ENCODE measurements at regions not wholly inside any gene's neighbourhood (a gene's known extent, or its start where the extent isn't known, plus 50 kb on each side); places are given as distances from the start of the nearest gene placed in this dataset.
"Not testable (repeated sequence)": the region's sequence is repeated elsewhere in the genome, so short reads cannot be mapped to it uniquely, and the experiment has no call there.

GRCh38 chr16:88206006-88206405 lies 176.8 kb upstream of the ZNF469 start:
- H3K27ac ChIP-seq; H3K4me1 ChIP-seq (replicated peaks in 1 of 2); in situ Hi-C loops (cut with MboI; ENCODE audit: low pct_unique_long_range_greater_than_20kb in 2 of 9, low sequenced_read_pairs in 9 of 9, unreplicated experiment in 9 of 9); ATAC-seq (replicated peaks in 6 of 8); H3K4me3 ChIP-seq: not testable (repeated sequence)
- WGBS, 10 experiments = 80% methylated on average over 1 of the region's 16 CpGs; no CpG with 5 or more reads in 9 of the 10 experiments

GRCh38 chr16:88206516-88206915 lies 176.2 kb upstream of the ZNF469 start:
- WGBS, 10 experiments = 80% methylated on average over 2 of the region's 22 CpGs; no CpG with 5 or more reads in 9 of the 10 experiments
- ATAC-seq (replicated peaks in 6 of 8); H3K4me3 ChIP-seq; H3K4me1 ChIP-seq (replicated peaks in 1 of 2); in situ Hi-C loops (cut with MboI; ENCODE audit: low pct_unique_long_range_greater_than_20kb in 2 of 9, low sequenced_read_pairs in 9 of 9, unreplicated experiment in 9 of 9); H3K27ac ChIP-seq: not testable (repeated sequence)

- H3K27ac ChIP-seq = no peak overlapping the region
- no peaks in the 10 kb centered on the region for H3K4me1 ChIP-seq (replicated peaks in 1 of 2)
- in situ Hi-C loops (cut with MboI; ENCODE audit: low pct_unique_long_range_greater_than_20kb in 2 of 9, low sequenced_read_pairs in 9 of 9, unreplicated experiment in 9 of 9) = no loop called here
- no peak for ATAC-seq (replicated peaks in 6 of 8)
- H3K4me3 ChIP-seq = no peak overlapping the region
- WGBS, 10 experiments = 22 to 86% (median 73%) methylated on average over 1 to 5 of the region's 10 CpGs; no CpG with 5 or more reads in 4 of the 10 experiments
Measured at GRCh38 chr16:88208112-88208511, 174.6 kb upstream of the ZNF469 start.

- ATAC-seq (replicated peaks in 6 of 8); in situ Hi-C loops (cut with MboI; ENCODE audit: low pct_unique_long_range_greater_than_20kb in 2 of 9, low sequenced_read_pairs in 9 of 9, unreplicated experiment in 9 of 9): not testable (repeated sequence)
Measured at GRCh38 chr16:88208776-88209175, 174.0 kb upstream of the ZNF469 start.

GRCh38 chr16:88209579-88209978 lies 173.2 kb upstream of the ZNF469 start:
- H3K27ac ChIP-seq; in situ Hi-C loops (cut with MboI; ENCODE audit: low pct_unique_long_range_greater_than_20kb in 2 of 9, low sequenced_read_pairs in 9 of 9, unreplicated experiment in 9 of 9); ATAC-seq (replicated peaks in 6 of 8); H3K4me1 ChIP-seq (replicated peaks in 1 of 2); H3K4me3 ChIP-seq: not testable (repeated sequence)
- 0 to 83% (median 67%) methylated on average over 1 of the region's 1 CpG; no CpG with 5 or more reads in 5 of the 10 experiments for WGBS, 10 experiments

More at GRCh38 chr16:88208776-88209175, 174.0 kb upstream of the ZNF469 start:
- not testable (repeated sequence) for H3K4me3 ChIP-seq; H3K4me1 ChIP-seq (replicated peaks in 1 of 2); H3K27ac ChIP-seq
- no CpG with 5 or more reads among the region's 5 CpGs for whole genome bisulfite sequencing, 10 experiments

GRCh38 chr16:88213937-88214336 lies 168.8 kb upstream of the ZNF469 start:
- H3K4me3 ChIP-seq; H3K27ac ChIP-seq; ATAC-seq (replicated peaks in 6 of 8); H3K4me1 ChIP-seq (replicated peaks in 1 of 2); in situ Hi-C loops (cut with MboI; ENCODE audit: low pct_unique_long_range_greater_than_20kb in 2 of 9, low sequenced_read_pairs in 9 of 9, unreplicated experiment in 9 of 9): not testable (repeated sequence)
- no CpG with 5 or more reads among the region's 5 CpGs for WGBS, 10 experiments

- in situ Hi-C loops (cut with MboI; ENCODE audit: low pct_unique_long_range_greater_than_20kb in 2 of 9, low sequenced_read_pairs in 9 of 9, unreplicated experiment in 9 of 9); H3K4me1 ChIP-seq (replicated peaks in 1 of 2); H3K4me3 ChIP-seq; H3K27ac ChIP-seq; ATAC-seq (replicated peaks in 6 of 8): not testable (repeated sequence)
- WGBS, 10 experiments = 70 to 100% (median 80%) methylated on average over 1 to 5 of the region's 29 CpGs; no CpG with 5 or more reads in 6 of the 10 experiments
Measured at GRCh38 chr16:88221001-88221761, 161.6 kb upstream of the ZNF469 start.

- H3K4me1 ChIP-seq (replicated peaks in 1 of 2); in situ Hi-C loops (cut with MboI; ENCODE audit: low pct_unique_long_range_greater_than_20kb in 2 of 9, low sequenced_read_pairs in 9 of 9, unreplicated experiment in 9 of 9); ATAC-seq (replicated peaks in 6 of 8); H3K27ac ChIP-seq; H3K4me3 ChIP-seq: not testable (repeated sequence)
- whole genome bisulfite sequencing, 10 experiments = 60 to 100% (median 92%) methylated on average over 1 to 6 of the region's 18 CpGs; no CpG with 5 or more reads in 5 of the 10 experiments
Measured at GRCh38 chr16:88223696-88224095, 159.1 kb upstream of the ZNF469 start.

- WGBS, 10 experiments = 67 to 100% (median 83%) methylated on average over 1 to 5 of the region's 34 CpGs; no CpG with 5 or more reads in 5 of the 10 experiments
- in situ Hi-C loops (cut with MboI; ENCODE audit: low pct_unique_long_range_greater_than_20kb in 2 of 9, low sequenced_read_pairs in 9 of 9, unreplicated experiment in 9 of 9); H3K4me1 ChIP-seq (replicated peaks in 1 of 2); ATAC-seq (replicated peaks in 6 of 8); H3K27ac ChIP-seq; H3K4me3 ChIP-seq: not testable (repeated sequence)
Measured at GRCh38 chr16:88224131-88224898, 158.4 kb upstream of the ZNF469 start.

GRCh38 chr16:88225640-88226230 lies 157.0 kb upstream of the ZNF469 start:
- H3K4me1 ChIP-seq (replicated peaks in 1 of 2); H3K4me3 ChIP-seq; H3K27ac ChIP-seq; in situ Hi-C loops (cut with MboI; ENCODE audit: low pct_unique_long_range_greater_than_20kb in 2 of 9, low sequenced_read_pairs in 9 of 9, unreplicated experiment in 9 of 9): not testable (repeated sequence)
- ATAC-seq (replicated peaks in 6 of 8) = peak in 1 of 8 experiments; percentile 31
- WGBS, 10 experiments = no CpG with 5 or more reads among the region's 10 CpGs

- in situ Hi-C loops (cut with MboI; ENCODE audit: low pct_unique_long_range_greater_than_20kb in 2 of 9, low sequenced_read_pairs in 9 of 9, unreplicated experiment in 9 of 9); H3K27ac ChIP-seq; ATAC-seq (replicated peaks in 6 of 8); H3K4me3 ChIP-seq; H3K4me1 ChIP-seq (replicated peaks in 1 of 2): not testable (repeated sequence)
- WGBS, 10 experiments = no CpG with 5 or more reads among the region's 14 CpGs
Measured at GRCh38 chr16:88226302-88226701, 156.5 kb upstream of the ZNF469 start.

- H3K4me3 ChIP-seq; H3K4me1 ChIP-seq (replicated peaks in 1 of 2); H3K27ac ChIP-seq; in situ Hi-C loops (cut with MboI; ENCODE audit: low pct_unique_long_range_greater_than_20kb in 2 of 9, low sequenced_read_pairs in 9 of 9, unreplicated experiment in 9 of 9); ATAC-seq (replicated peaks in 6 of 8): not testable (repeated sequence)
- no CpG with 5 or more reads among the region's 35 CpGs for WGBS, 10 experiments
Measured at GRCh38 chr16:88227026-88227721, 155.6 kb upstream of the ZNF469 start.

Measured in motor neuron (in vitro differentiated cells).